ENCODE measurements at regions not wholly inside any gene's neighbourhood (a gene's known extent, or its start where the extent isn't known, plus 50 kb on each side); places are given as distances from the start of the nearest gene placed in this dataset.

- WGBS, 2 donors = 85 to 87% methylated on average over 16 of the region's 16 CpGs
Observed at GRCh38 chr7:70846208-70846607, 285.7 kb upstream of the GALNT17 start.

GRCh38 chr7:70849580-70850235 is 282.2 kb upstream of the GALNT17 start:
- DNase-seq (ENCODE audit: low spot score in 2 of 2) = no peak
- Histone ChIP-seq H3K4me1 (no peaks in the 10 kb centered on the region), H3K27ac (no peak overlapping the region), H3K36me3 (no peaks in the 10 kb centered on the region), H3K27me3 (no peaks in the 10 kb centered on the region), H3K9me3 (peaks cover 0 to 12% (median 0%) of the 10 kb centered on the region in 4 donors), H3K4me3 (no peak overlapping the region)
- 95 to 96% methylated on average over 3 of the region's 3 CpGs for WGBS, 2 donors
- TF ChIP-seq EP300 (IDR thresholded peaks at IDR 0.05) = no peak
- no peak for TF ChIP-seq POLR2A (IDR thresholded peaks at IDR 0.05)
- no peak for TF ChIP-seq CTCF (IDR thresholded peaks at IDR 0.05)

More at GRCh38 chr7:70846208-70846607, 285.7 kb upstream of the GALNT17 start:
- no peak for TF ChIP-seq POLR2A (IDR thresholded peaks at IDR 0.05)
- H3K27me3 ChIP-seq = no peaks in the 10 kb centered on the region
- no peaks in the 10 kb centered on the region for H3K36me3 ChIP-seq
- no peak overlapping the region for H3K4me3 ChIP-seq
- DNase-seq (ENCODE audit: low spot score in 2 of 2) = no peak
- H3K9me3 ChIP-seq = peaks cover 0 to 12% (median 0%) of the 10 kb centered on the region in 4 donors
- no peaks in the 10 kb centered on the region for H3K4me1 ChIP-seq
- H3K27ac ChIP-seq = no peak overlapping the region

GRCh38 chr7:70855373-70855772 is 276.6 kb upstream of the GALNT17 start:
- Histone ChIP-seq H3K36me3 (no peaks in the 10 kb centered on the region), H3K27ac (no peak overlapping the region), H3K4me3 (no peak overlapping the region), H3K9me3 (peaks cover 0 to 4% (median 0%) of the 10 kb centered on the region in 4 donors), H3K27me3 (no peaks in the 10 kb centered on the region), H3K4me1 (no peaks in the 10 kb centered on the region)
- WGBS, 2 donors = 83 to 90% methylated on average over 1 of the region's 1 CpG
- DNase-seq (ENCODE audit: low spot score in 2 of 2) = no peak
- TF ChIP-seq EP300 (IDR thresholded peaks at IDR 0.05) = no peak

- peak; percentile 58 to 77 for DNase-seq (ENCODE audit: low spot score in 2 of 2)
- Histone ChIP-seq H3K9me3 (peaks cover 0 to 13% (median 0%) of the 10 kb centered on the region in 4 donors), H3K4me1 (no peaks in the 10 kb centered on the region), H3K27ac (no peak overlapping the region), H3K27me3 (no peaks in the 10 kb centered on the region), H3K36me3 (no peaks in the 10 kb centered on the region), H3K4me3 (no peak overlapping the region)
- WGBS, 2 donors = 8 to 11% methylated on average over 4 of the region's 4 CpGs
- TF ChIP-seq CTCF (IDR thresholded peaks at IDR 0.05) (peak; percentile 67 to 91 (median 85)), POLR2A (IDR thresholded peaks at IDR 0.05) (no peak)
Observed at GRCh38 chr7:70856901-70857630, 274.9 kb upstream of the GALNT17 start.

GRCh38 chr7:70857793-70858545 is 274.0 kb upstream of the GALNT17 start:
- H3K27me3 ChIP-seq = no peaks in the 10 kb centered on the region
- DNase-seq (ENCODE audit: low spot score in 2 of 2) = no peak
- H3K4me3 ChIP-seq = no peak overlapping the region
- H3K36me3 ChIP-seq = no peaks in the 10 kb centered on the region
- no peaks in the 10 kb centered on the region for H3K4me1 ChIP-seq
- H3K9me3 ChIP-seq = peaks cover 0 to 21% (median 0%) of the 10 kb centered on the region in 4 donors
- no peak overlapping the region for H3K27ac ChIP-seq
- WGBS, 2 donors = 86% methylated on average over 2 of the region's 2 CpGs
- TF ChIP-seq EP300 (IDR thresholded peaks at IDR 0.05) (no peak), POLR2A (IDR thresholded peaks at IDR 0.05) (no peak)

- TF ChIP-seq CTCF (IDR thresholded peaks at IDR 0.05) = no peak
- no peak for TF ChIP-seq EP300 (IDR thresholded peaks at IDR 0.05)
- no peak for TF ChIP-seq POLR2A (IDR thresholded peaks at IDR 0.05)
- Histone ChIP-seq H3K27ac (no peak overlapping the region), H3K36me3 (no peaks in the 10 kb centered on the region), H3K4me3 (no peak overlapping the region), H3K9me3 (peaks cover 0 to 20% (median 0%) of the 10 kb centered on the region in 4 donors), H3K27me3 (no peaks in the 10 kb centered on the region), H3K4me1 (no peaks in the 10 kb centered on the region)
- WGBS, 2 donors = 42 to 43% methylated on average over 5 of the region's 5 CpGs
- no peak for DNase-seq (ENCODE audit: low spot score in 2 of 2)
Observed at GRCh38 chr7:70867513-70867912, 264.4 kb upstream of the GALNT17 start.
